Astrocyte of the spinal cord (primary cell): ENCODE measurements at regions not wholly inside any gene's neighbourhood (a gene's known extent, or its start where the extent isn't known, plus 50 kb on each side); places are given as distances from the start of the nearest gene placed in this dataset.

Experiments
- DNase-seq: peaks from one replicate; pipeline ENCODE4 v3.0.0; 2011; ENCODE audit warnings: low read depth, low spot score
- H3K4me3 ChIP-seq: 2 replicates; pipeline ENCODE4 v1.5.1; 2011; ENCODE audit warnings: low read depth, mild to moderate bottlenecking, low read length, moderate library complexity
- CTCF ChIP-seq: IDR thresholded peaks from 2 replicates; pipeline ENCODE4 v1.5.1; 2012; ENCODE audit warnings: low read depth, mild to moderate bottlenecking, low read length, inconsistent platforms
- in situ Hi-C: cut with HindIII; loops from 2 replicates; pipeline ENCODE4 v1.10.0; 2017; ENCODE audit warnings: low sequenced_read_pairs

GRCh38 chr3:5427938-5428337, 240.4 kb downstream of the EDEM1 start:
- no peak for TF ChIP-seq CTCF
- no peak for DNase-seq
- H3K4me3 ChIP-seq = no peak overlapping the region
- in situ Hi-C loops = no loop called here

GRCh38 chr3:5428607-5429516, 241.4 kb downstream of the EDEM1 start:
- H3K4me3 ChIP-seq = no peak overlapping the region
- in situ Hi-C loops = no loop called here
- peak; percentile 51 for DNase-seq
- no peak for TF ChIP-seq CTCF

GRCh38 chr3:5429517-5429890, 242.0 kb downstream of the EDEM1 start:
- in situ Hi-C loops = no loop called here
- TF ChIP-seq CTCF = no peak
- no peak for DNase-seq
- H3K4me3 ChIP-seq = no peak overlapping the region

GRCh38 chr3:5430701-5431100, 243.2 kb downstream of the EDEM1 start:
- in situ Hi-C loops = no loop called here
- no peak for TF ChIP-seq CTCF
- DNase-seq = no peak
- no peak overlapping the region for H3K4me3 ChIP-seq

GRCh38 chr3:5431146-5431545, 243.6 kb downstream of the EDEM1 start:
- no peak for DNase-seq

GRCh38 chr3:5431811-5432378, 244.4 kb downstream of the EDEM1 start:
- no peak for DNase-seq
- in situ Hi-C loops = no loop called here
- TF ChIP-seq CTCF = no peak
- H3K4me3 ChIP-seq = no peak overlapping the region

More at GRCh38 chr3:5431146-5431545, 243.6 kb downstream of the EDEM1 start:
- in situ Hi-C loops = no loop called here
- no peak overlapping the region for H3K4me3 ChIP-seq
- no peak for TF ChIP-seq CTCF
